ENCODE measurements at regions not wholly inside any gene's neighbourhood (a gene's known extent, or its start where the extent isn't known, plus 50 kb on each side); places are given as distances from the start of the nearest gene placed in this dataset.

DNA sequence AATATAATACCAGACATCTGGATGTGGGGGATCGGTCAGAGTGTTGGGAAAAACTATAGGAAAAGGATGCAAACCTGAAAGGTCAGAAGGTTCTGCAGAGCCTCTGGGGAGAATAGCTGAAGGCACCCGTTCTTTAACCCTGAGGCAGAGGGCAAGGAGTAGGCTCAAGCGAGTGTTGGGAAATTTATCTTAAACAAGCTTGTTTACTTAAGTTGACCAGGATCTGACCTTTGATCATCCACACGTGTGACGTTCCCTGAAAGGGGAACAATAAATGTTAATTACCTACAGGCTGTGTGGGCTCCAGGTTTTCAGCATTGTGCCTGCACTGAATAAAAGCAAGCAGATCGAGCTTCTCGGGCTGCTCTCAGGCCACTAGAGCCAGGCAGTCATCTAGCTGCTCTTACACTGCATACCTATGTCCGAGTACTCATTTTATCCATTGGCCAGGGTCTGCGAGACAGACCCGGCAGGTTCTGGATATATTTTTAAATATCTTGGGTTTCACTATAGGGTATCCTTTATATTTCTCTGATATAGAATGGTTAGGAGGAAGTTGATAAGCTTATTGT lies 400.6 kb upstream of the CHST9 start:
- TF ChIP-seq GATAD2B (conservative IDR thresholded peaks at IDR 0.05; ENCODE audit: low read depth) (no peak), HCFC1 (IDR thresholded peaks at IDR 0.05; ENCODE audit: low read length) (no peak), RCOR1 (conservative IDR thresholded peaks at IDR 0.05; ENCODE audit: low read depth, low read length) (no peak), KDM1A (IDR thresholded peaks at IDR 0.05; ENCODE audit: borderline replicate concordance) (no peak), CTCF (IDR thresholded peaks at IDR 0.05 in 2 of 3, conservative IDR thresholded peaks at IDR 0.05 in 1 of 3; ENCODE audit: control insufficient read depth in 2 of 3, extremely low read depth in 1 of 3, insufficient read depth in 1 of 3, low read depth in 3 of 3, low read length in 3 of 3) (no peak), YBX1 (IDR thresholded peaks at IDR 0.05) (no peak), EZH2 (IDR thresholded peaks at IDR 0.05; ENCODE audit: borderline replicate concordance, control insufficient read depth, low read depth, low read length) (no peak)
- TF ChIP-seq, protein P1, sequence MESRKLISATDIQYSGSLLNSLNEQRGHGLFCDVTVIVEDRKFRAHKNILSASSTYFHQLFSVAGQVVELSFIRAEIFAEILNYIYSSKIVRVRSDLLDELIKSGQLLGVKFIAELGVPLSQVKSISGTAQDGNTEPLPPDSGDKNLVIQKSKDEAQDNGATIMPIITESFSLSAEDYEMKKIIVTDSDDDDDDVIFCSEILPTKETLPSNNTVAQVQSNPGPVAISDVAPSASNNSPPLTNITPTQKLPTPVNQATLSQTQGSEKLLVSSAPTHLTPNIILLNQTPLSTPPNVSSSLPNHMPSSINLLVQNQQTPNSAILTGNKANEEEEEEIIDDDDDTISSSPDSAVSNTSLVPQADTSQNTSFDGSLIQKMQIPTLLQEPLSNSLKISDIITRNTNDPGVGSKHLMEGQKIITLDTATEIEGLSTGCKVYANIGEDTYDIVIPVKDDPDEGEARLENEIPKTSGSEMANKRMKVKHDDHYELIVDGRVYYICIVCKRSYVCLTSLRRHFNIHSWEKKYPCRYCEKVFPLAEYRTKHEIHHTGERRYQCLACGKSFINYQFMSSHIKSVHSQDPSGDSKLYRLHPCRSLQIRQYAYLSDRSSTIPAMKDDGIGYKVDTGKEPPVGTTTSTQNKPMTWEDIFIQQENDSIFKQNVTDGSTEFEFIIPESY (IDR thresholded peaks at IDR 0.05), result no peak

All from GM12878 (cell line).